ENCODE measurements at regions not wholly inside any gene's neighbourhood (a gene's known extent, or its start where the extent isn't known, plus 50 kb on each side); places are given as distances from the start of the nearest gene placed in this dataset.
A peak's percentile ranks its signal among the peaks of the same experiment; 100 is the strongest.

DNA sequence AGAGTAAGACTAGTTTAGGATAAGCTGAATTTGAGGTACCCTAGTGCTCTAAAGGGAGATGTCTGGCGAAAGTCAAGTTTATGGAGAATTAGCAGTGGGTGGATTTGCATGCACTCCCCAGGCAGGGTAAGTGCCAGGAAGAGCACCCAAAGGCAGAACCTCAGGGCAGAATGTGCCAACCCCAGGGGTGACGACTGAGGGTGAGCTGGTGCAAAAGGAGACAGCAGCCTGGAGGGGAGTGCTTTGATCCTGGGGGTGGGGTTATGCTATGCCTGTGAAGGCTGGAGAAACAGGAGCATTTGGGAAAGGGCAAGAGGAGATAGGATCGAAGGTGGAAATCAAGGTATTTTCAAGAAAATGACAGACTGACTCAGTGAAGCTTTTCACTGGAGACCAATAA lies 208.5 kb upstream of the PDE10A start:
- DNase-seq: no peak

DNA sequence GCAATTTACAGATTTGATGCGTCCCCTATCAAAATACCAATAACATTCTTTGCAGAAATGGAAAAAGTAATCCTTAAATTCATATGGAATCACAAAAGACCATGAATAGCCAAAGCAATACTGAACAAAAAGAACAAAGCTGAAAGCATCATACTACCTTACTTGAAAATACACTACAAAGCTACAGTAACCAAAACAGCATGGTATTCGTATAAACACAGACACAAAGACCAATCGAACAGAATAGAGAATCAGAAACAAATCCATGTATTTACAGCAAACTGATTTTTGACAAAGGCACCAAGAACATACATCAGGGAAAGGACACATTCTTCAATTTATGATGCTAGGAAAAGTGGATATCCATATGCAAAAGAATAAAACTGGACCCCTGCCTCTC lies 206.5 kb upstream of the PDE10A start:
- no peak for DNase-seq

DNA sequence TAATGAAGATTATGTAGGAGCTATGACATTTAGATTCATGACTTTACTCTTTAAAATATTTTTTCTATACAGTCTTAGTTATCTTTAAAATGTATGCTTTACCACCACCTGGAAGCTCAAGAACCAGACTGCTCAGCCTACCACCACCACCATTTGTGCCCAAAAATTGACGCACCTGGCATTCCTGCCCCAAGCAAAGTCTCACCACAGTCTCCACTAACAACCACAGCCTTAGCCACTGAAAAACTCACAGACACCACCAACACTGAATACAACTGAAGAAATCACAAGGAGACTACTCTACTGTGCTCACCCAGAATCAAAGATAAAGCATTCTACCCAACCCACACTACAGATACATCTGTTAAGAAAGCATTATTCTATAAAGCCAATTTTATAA lies 201.9 kb upstream of the PDE10A start:
- DNase-seq: no peak

DNA sequence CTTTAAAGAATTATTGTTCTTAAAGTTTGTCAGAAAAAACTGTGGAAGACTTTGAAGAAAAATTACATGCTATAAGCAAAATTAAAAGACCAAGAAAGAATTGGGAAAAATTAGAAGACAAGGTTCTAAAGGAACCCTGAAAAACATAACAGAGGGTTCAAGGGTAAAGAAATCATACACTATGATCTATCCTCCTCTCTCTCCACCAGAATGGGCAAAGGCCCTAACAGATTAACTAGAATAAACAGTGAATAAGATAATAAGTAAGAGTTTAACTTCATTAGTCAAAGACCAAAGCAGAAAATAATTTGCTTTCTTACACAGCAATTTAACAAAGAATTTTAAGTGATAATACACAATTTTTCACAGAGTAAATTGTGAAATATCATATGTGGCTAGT lies 201.2 kb upstream of the PDE10A start:
- DNase-seq: no peak

GRCh38 chr6:165863801-165864200 lies 200.8 kb upstream of the PDE10A start:
- DNase-seq: no peak

DNA sequence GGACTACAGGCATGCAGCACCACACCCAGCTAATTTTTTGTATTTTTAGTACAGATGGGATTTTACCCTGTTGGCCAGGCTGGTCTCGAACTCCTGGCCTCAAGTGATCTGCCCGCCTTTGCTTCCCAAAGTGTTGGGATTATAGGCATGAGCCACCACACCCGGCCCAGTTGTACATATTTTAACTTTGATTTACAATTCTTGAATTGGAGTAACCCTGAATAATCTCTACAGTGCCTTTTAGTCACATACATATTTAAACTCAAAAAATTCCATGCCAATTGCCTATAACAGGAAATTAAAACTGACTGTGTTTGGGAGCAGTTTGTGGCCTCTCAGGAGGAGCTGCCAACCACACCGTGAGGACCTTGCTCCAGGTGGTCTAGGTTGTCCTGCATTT lies 199.8 kb upstream of the PDE10A start:
- DNase-seq: no peak

- no peak for DNase-seq
These were observed 198.2 kb upstream of the PDE10A start for GRCh38 chr6:165861226-165861625.

DNA sequence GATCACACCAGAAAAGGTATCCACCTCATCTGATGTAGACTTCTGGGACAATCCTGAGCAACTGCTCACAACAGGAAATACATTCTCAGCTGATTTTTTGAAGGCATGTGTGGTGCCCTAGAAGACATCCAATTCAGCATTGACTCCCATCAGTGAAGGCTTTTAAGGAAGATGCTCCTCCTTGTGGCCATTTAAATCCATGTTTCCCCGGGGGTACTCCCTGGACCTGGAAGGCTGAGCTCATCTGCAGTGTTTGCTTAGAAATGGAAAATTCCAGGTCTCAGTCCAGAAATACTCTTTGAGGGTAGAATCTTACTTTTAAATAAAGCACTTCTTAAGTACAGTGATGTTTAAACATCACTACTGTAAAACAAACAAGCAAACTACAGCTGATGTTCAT lies 195.5 kb upstream of the PDE10A start:
- DNase-seq: no peak

- no peak for DNase-seq
These were observed 192.8 kb upstream of the PDE10A start for GRCh38 chr6:165855856-165856255.

DNA sequence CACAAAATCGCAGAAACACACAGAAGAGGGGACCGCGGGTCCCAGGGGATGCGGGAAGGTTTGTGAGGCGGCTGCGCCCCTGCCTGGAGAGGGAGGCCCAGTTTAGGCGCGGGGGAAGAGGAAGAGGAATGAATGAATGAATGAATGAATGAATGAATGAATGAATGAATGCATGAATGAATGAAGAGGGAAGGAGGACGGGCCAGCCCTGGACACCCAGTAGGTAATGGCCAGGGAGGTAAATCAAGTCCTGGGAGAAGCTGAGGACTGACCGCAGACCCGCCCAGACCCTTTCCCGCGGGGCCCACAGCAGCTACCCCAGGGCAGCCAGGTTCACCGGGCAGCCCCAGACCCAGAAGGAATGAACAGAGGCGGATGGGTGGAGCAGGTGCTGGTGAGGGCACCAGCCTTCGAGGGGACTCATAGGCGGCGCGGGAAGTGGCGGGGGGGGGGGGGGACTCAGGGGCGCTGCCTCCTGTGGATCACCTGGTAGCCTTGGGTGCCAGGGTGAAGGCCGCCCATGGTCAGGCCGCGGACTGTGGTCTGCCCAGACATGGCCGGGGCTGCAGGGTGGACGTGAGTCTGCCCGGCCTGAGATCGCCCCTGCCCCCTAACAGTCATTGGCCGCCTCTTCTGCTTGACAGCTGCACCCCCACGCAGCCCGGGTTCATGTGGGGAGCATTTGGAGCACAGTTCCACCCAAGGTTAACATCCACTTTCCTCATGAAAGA lies 192.0 kb upstream of the PDE10A start:
- DNase-seq: peak; percentile 13

- no peak for DNase-seq
These were observed 191.2 kb upstream of the PDE10A start for GRCh38 chr6:165854061-165854862.

DNA sequence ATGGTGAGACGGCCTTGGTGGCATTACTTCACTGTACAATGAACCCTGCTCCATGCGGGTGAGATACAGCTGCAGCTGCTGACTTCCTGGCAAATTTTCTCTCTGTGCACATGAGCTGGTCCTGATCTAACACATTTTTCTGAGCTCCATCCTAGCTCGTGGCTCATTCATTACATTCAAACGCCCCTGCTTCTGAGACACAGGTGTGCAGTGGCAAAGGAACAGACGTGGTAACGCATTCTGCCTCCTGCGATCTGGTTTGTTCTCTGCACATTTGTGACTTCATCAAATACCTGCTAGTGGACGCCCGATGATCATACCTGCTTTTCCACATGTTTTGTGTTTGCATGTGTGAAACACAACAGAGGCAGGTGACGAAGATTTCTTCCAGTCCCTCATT lies 189.6 kb upstream of the PDE10A start:
- DNase-seq: no peak

DNA sequence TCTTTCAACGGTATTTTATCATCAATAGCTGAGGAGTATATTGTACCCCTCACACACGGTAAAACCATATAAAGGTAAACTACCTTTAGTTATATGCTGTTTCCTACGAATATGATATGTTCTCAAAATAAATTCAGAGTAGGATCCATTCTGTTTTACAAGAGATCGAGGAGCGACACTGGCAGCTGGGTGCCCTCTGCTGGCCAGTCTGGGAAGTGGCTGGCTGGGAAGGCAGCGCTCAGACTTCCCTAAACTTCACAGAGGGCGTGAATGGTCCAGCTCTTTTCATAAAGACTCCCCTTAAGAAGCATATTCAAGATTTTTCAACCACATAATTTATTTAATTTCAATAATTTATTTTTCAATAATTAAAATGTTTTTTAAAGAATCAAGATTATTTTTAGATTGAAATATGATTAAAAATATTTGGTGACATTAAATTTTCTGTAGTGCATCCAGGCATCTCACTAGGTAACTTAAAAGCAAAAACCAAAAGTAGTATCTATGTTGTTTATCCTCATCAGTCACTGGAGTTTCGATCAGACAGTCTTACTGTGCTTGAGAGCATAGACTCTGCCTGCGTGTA lies 187.5 kb upstream of the PDE10A start:
- no peak for DNase-seq

DNA sequence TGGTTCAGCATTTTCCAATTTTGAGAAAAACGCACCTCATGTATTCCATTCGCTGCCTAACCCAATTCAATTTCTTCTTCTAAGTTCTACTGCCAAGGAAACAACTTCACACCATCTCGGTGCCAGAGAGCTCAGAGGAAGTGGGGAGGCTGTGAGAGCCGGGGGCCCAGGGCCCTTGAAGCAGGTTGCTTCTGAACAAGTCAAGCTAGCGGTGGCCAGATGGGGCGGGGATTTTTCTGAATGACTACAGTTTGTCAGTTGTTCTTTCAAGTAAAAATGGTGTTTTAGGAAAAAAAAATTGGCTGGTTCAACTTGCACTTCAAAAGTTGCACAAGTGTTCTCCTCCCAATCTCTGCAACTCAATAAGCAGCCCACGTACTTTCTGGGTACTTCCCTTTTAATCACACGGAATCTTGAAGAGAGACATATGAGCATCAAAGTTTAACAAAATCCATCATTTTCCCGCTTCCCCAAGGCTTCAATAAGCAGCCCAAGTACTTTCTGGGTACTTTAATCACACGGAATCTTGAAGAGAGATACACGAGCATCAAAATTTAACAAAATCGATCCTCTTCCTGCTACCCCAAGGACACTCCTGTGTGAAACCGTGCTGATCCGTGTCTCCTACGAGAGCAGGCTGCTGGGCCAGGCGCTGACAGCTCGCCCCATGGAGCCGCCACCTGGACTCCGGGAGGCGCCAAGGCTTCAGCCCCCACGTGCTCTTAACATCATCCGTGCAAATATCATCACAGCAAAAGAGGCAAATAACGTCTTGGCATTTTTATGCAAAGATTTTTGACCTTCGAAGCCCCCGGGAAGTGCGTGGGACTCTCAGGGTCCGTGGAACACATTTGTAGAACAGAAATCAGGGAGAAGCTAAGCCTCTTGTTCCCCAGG lies 186.7 kb upstream of the PDE10A start:
- DNase-seq: no peak

DNA sequence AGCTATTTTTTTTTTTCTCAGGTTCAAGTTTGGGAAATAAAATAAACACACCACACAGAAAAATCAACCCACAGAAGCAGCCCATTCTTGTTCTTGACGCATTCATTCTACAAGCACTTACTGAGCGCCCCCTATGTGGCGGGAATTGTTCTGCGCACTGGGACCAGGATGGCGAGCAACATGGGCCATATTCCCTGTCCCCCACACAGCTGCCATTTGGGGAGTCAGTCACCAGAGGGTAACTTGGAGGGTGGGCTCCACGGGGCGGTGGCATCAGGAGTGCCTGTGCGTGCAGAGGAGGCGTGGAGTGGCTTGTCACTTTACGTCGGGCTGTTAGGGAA lies 185.0 kb upstream of the PDE10A start:
- no peak for DNase-seq

- DNase-seq: no peak
These were observed 184.5 kb upstream of the PDE10A start for GRCh38 chr6:165847407-165848085.

DNA sequence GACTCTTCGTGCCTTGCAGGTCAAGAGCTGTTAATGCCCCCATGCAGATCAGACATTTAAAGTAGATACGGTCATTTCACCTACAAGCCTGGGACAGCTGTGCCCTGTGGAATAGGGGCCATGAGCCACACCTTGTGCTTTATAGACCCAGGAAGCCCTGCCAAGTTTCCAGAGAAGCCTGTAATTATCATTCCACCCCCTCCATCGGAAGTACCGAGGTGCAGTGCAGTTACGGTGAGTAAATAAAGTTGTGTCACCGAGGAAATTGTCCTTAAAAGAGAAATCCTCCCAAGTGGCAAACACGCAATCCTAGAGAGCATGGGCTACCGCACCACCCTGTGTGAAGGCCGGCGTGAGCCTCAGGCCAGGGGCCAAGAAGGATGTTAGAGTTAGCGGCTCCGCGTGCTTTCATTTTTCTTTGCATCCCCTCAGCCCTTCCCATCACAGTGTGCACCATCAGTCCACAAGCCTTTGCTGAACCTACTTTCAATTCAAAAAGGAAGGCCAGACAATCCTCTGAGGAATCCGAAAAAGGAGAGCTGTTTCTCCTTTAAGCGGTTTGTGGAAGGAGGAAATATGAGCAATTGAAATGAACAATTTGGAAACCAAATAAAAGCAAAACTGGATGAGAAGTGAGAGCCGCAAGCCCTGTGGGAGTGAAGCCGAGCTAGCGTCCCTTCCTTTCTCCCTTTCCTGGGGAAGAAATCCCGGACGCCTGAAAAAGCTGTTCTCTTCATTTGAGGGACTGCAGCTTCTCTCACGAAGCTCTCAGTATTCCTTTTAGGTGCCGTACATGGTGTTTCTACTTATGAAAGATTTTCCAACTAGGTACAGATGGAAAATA lies 183.3 kb upstream of the PDE10A start:
- DNase-seq: no peak

DNA sequence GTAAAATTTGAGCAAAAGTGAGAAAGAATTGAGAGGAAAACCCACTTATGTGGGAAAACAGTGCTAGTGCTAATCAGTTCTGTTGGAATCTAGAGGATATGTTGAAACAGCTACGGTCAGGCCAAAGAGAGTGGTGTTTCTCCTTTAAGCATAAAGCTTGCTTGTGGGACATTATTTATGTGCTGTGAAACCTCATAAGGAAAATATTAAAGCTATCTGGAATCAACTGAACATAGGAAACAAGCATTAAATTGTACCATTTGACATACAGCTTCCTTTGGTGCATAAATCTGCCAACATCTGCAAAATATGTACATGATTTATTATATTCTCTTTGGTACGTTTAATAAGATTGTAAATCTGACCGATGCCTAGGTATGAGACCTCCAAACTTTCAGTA lies 182.5 kb upstream of the PDE10A start:
- no peak for DNase-seq

- no peak for DNase-seq
These were observed 181.8 kb upstream of the PDE10A start for GRCh38 chr6:165844801-165845364.

- no peak for DNase-seq
These were observed 181.2 kb upstream of the PDE10A start for GRCh38 chr6:165844232-165844631.

- DNase-seq: no peak
These were observed 180.6 kb upstream of the PDE10A start for GRCh38 chr6:165843568-165844113.

Measured in activated gamma-delta T cell (primary cell).